HUES64 (cell line): ENCODE measurements at regions not wholly inside any gene's neighbourhood (a gene's known extent, or its start where the extent isn't known, plus 50 kb on each side); places are given as distances from the start of the nearest gene placed in this dataset.
"Not testable (repeated sequence)": the region's sequence is repeated elsewhere in the genome, so short reads cannot be mapped to it uniquely, and the experiment has no call there.

Source experiments
- H3K27ac ChIP-seq: 2 replicates; pipeline ENCODE4 v1.7.0; 2013; ENCODE audit warnings: low read depth, low read length, inconsistent platforms
- H3K27me3 ChIP-seq: 2 replicates; pipeline ENCODE4 v1.6.1; 2013; ENCODE audit warnings: mild to moderate bottlenecking, low read length; ENCODE audit not compliant: insufficient read depth
- H3K36me3 ChIP-seq: 2 replicates; pipeline ENCODE4 v1.6.1; 2013; ENCODE audit warnings: mild to moderate bottlenecking, low read length; ENCODE audit not compliant: insufficient read depth
- H3K4me1 ChIP-seq: 2 replicates; pipeline ENCODE4 v1.6.1; 2013; ENCODE audit warnings: mild to moderate bottlenecking, low read length, moderate library complexity; ENCODE audit not compliant: insufficient read depth
- H3K4me3 ChIP-seq: 2 replicates; pipeline ENCODE4 v1.5.1; 2013; ENCODE audit warnings: mild to moderate bottlenecking, low read length, moderate library complexity
- H3K9ac ChIP-seq: 2 replicates; pipeline ENCODE4 v1.6.1; 2013; ENCODE audit warnings: mild to moderate bottlenecking, low read depth, low read length
- H3K9me3 ChIP-seq: 2 replicates; pipeline ENCODE4 v1.6.1; 2013; ENCODE audit warnings: low read depth, low read length; ENCODE audit not compliant: insufficient read depth
- WGBS: fragments of 150-250, 120-280 bp; methylation state at CpG from one replicate; pipeline ENCODE4 v1.1.7; 2013; ENCODE audit warnings: missing lambda C conversion rate; 5-methylcytosine and 5-hydroxymethylcytosine counted together

- Histone ChIP-seq H3K9me3 (no peaks in the 10 kb centered on the region), H3K27ac (no peak overlapping the region), H3K27me3 (no peaks in the 10 kb centered on the region), H3K4me3 (no peak overlapping the region), H3K9ac (no peak overlapping the region), H3K36me3 (no peaks in the 10 kb centered on the region), H3K4me1 (no peaks in the 10 kb centered on the region)
- WGBS: 92% methylated on average over 2 of the region's 3 CpGs
These were observed 203.5 kb downstream of the DMRTA1 start for GRCh38 chr9:22650145-22650544.

DNA sequence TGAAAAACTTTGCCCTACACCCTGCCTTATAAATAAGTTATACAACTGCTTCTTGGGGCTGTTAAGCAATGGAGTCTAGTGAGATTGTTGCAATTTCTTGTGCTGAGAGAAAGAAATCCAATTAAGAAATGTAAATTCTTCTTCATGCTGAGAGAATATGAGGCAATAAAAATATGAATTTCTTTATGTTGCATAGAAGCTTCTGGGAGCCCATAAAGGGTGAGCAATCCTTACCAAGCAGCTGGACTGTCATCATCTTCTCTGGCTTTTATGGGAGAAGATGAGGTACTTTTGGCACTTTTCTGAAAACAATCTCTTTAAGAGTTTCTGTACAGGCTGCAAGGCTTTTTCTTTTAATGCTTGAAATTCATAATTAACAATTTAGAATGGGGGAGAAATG, 204.3 kb downstream of the DMRTA1 start:
- Histone ChIP-seq H3K36me3 (no peaks in the 10 kb centered on the region), H3K4me3 (no peak overlapping the region), H3K9ac (no peak overlapping the region), H3K4me1 (no peaks in the 10 kb centered on the region), H3K9me3 (no peaks in the 10 kb centered on the region), H3K27me3 (no peaks in the 10 kb centered on the region), H3K27ac (no peak overlapping the region)

GRCh38 chr9:22654833-22655232, 208.2 kb downstream of the DMRTA1 start:
- Histone ChIP-seq H3K27ac (no peak overlapping the region), H3K4me3 (no peak overlapping the region), H3K36me3 (no peaks in the 10 kb centered on the region), H3K9ac (no peak overlapping the region), H3K4me1 (peaks cover 5% of the 10 kb centered on the region; the same call in 1 of the 2 replicates), H3K27me3 (no peaks in the 10 kb centered on the region), H3K9me3 (no peaks in the 10 kb centered on the region)

DNA sequence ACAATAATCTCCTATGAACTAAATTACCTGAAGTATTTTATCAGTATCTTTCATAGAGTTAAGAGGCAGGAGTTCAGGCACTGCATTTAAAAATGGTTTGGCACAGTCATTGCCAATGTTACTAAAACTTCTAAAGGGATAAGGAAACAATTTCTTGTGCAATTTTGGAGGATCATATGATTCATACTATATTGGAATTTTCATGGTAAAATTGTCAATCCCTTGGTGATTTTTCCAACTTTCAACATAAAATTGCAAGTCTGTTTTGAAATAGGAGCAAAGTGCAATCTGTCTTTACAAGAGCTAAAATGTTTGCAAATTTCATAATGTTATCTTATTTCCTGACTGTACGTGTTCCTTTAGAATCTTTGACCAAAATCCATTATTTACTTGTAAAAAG, 211.1 kb downstream of the DMRTA1 start:
- no peaks in the 10 kb centered on the region for H3K9me3 ChIP-seq
- no peaks in the 10 kb centered on the region for H3K27me3 ChIP-seq
- 86% methylated on average over 1 of the region's 1 CpG for WGBS
- no peak overlapping the region for H3K4me3 ChIP-seq
- no peak overlapping the region for H3K27ac ChIP-seq
- H3K4me1 ChIP-seq: peaks cover 5% of the 10 kb centered on the region; the same call in 1 of the 2 replicates
- H3K36me3 ChIP-seq: no peaks in the 10 kb centered on the region
- no peak overlapping the region for H3K9ac ChIP-seq

DNA sequence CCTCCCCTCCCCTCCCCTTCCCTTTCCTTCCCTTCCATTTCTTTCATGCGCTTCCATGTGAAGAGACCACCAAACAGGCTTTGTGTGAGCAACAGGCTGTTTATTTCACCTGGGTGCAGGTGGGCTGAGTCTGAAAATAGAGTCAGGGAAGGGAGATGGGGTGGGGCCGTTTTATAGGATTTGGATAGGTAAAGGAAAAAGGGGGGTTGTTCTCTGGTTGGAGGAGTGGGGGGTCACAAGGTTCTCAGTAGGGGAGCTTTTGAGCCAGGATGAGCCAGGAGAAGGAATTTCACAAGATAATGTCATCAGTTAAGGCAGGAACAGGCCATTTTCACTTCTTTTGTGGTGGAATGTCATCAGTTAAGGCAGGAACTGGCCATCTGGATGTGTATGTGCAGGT, 211.9 kb downstream of the DMRTA1 start:
- not testable (repeated sequence) for H3K27ac ChIP-seq, H3K9me3 ChIP-seq, H3K27me3 ChIP-seq, H3K9ac ChIP-seq, H3K4me3 ChIP-seq, H3K36me3 ChIP-seq, H3K4me1 ChIP-seq
- 69% methylated on average over 2 of the region's 2 CpGs for WGBS

GRCh38 chr9:22682536-22682935, 235.9 kb downstream of the DMRTA1 start:
- H3K4me1 ChIP-seq: peaks cover 18% of the 10 kb centered on the region
- no peaks in the 10 kb centered on the region for H3K9me3 ChIP-seq
- no peak overlapping the region for H3K27ac ChIP-seq
- H3K27me3 ChIP-seq: no peaks in the 10 kb centered on the region
- no peaks in the 10 kb centered on the region for H3K36me3 ChIP-seq
- no peak overlapping the region for H3K4me3 ChIP-seq
- no peak overlapping the region for H3K9ac ChIP-seq
- WGBS: 92% methylated on average over 3 of the region's 3 CpGs

DNA sequence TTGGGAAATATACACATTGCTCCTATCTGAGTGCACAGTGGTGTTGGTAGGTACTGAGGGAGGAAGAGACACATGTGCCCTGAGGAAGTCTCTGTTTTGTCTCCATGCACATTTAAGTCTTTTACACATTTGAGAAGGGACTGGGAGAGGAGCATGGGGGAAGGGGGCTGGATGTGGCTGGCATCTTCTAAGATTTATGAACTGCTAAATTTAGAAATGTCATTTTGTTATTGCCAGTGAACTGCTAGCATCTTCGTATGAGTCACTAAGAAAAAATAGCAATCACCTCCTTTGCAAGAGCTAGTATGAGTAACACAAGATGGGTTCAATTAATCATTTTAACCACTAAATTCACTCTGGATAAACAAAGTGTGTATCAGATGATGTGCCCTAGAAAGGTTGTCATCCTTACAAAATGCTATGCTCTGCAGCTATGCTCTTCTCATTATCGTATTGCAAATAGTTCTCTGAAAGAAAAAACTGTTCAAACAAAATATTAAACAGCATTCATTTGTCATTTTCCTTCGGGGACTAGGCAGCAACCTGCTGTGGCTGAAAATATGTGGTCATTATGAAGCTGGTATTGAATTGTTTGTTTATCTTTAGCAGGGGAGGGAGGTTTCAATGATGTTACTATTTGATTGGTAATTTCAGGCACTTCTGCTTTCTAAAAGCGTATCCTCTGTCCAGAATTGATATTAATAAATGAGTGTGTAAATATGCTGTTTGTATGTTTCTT, 236.5 kb downstream of the DMRTA1 start:
- Histone ChIP-seq H3K9me3 (no peaks in the 10 kb centered on the region), H3K4me1 (peaks cover 18% of the 10 kb centered on the region), H3K4me3 (no peak overlapping the region), H3K9ac (no peak overlapping the region), H3K27ac (no peak overlapping the region), H3K36me3 (no peaks in the 10 kb centered on the region), H3K27me3 (no peaks in the 10 kb centered on the region)
- 88% methylated on average over 4 of the region's 4 CpGs for WGBS

- Histone ChIP-seq H3K4me3 (no peak overlapping the region), H3K9ac (no peak overlapping the region), H3K4me1 (peaks cover 18% of the 10 kb centered on the region), H3K36me3 (no peaks in the 10 kb centered on the region), H3K27ac (no peak overlapping the region), H3K27me3 (no peaks in the 10 kb centered on the region), H3K9me3 (no peaks in the 10 kb centered on the region)
- 73% methylated on average over 2 of the region's 2 CpGs for WGBS
These were observed 237.1 kb downstream of the DMRTA1 start for GRCh38 chr9:22683700-22684075.

DNA sequence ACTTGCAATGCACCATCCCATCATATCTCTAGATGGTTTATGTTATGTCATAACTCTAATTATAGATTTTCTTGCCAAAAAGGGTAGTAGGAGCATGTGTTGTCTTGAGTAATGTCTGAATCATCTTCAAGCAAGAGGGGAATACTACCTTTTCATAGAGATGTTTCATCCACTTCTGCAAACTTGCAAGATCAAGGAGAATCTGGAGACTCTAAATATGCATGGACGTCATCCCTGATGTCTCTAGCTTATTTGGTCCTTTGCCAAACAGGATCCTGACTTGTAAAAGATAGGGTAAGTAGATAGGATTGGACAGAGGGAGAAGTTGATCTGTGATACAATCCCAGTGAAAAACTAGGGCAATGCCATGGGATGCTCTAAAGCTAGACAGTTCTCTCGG, 246.5 kb downstream of the DMRTA1 start:
- Histone ChIP-seq H3K9ac (no peak overlapping the region), H3K4me1 (no peaks in the 10 kb centered on the region), H3K36me3 (no peaks in the 10 kb centered on the region), H3K9me3 (no peaks in the 10 kb centered on the region), H3K27ac (no peak overlapping the region), H3K4me3 (no peak overlapping the region), H3K27me3 (no peaks in the 10 kb centered on the region)
- WGBS: 92% methylated on average over 2 of the region's 2 CpGs

DNA sequence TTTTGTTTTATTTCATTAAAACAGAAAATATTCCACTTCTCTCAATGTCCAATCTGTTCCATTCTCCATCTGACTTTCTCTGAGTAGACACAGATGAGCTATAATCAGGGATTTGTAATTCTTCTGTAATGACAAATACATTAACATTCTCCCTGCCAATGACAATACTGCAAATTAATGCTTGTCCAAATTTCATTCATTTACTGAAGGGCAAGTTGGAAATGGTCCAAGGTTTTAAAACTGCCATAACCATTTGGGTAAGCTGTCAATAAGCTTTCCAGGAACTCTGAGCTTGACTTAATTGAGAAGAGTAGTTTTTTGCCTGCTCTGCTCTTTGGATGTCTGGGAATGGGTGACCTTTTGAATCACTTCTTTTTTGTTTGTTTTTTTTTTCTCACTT, 253.5 kb downstream of the DMRTA1 start:
- H3K9me3 ChIP-seq: no peaks in the 10 kb centered on the region
- H3K27me3 ChIP-seq: no peaks in the 10 kb centered on the region
- H3K4me3 ChIP-seq: no peak overlapping the region
- no peak overlapping the region for H3K27ac ChIP-seq
- H3K4me1 ChIP-seq: no peaks in the 10 kb centered on the region
- no peaks in the 10 kb centered on the region for H3K36me3 ChIP-seq
- H3K9ac ChIP-seq: no peak overlapping the region

GRCh38 chr9:22718653-22719052, 272.0 kb downstream of the DMRTA1 start:
- Histone ChIP-seq H3K27me3 (no peaks in the 10 kb centered on the region), H3K27ac (no peak overlapping the region), H3K4me1 (no peaks in the 10 kb centered on the region), H3K9ac (no peak overlapping the region), H3K36me3 (no peaks in the 10 kb centered on the region), H3K9me3 (peaks cover 6% of the 10 kb centered on the region; the same call in 1 of the 2 replicates), H3K4me3 (no peak overlapping the region)
- WGBS: no CpG with 5 or more reads among the region's 1 CpG

DNA sequence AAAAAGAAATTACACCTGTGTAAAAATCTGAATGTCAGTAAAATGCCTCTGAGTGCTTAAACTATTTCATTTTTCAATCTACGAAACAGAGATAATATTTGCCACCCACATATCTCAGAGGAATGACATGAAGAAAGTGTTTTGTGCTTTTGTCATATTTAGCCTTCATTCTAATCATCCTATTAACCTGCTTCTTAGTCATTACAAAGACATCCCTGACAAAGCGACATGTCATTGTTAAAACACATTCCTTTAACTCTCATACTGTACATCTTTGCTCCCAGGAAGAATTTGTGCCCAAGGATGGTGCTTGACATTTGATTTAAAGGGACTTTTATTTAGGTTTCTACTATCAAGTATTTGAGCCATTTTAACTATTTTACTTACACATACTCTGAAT, 275.9 kb downstream of the DMRTA1 start:
- H3K36me3 ChIP-seq: no peaks in the 10 kb centered on the region; the same call in 1 of the 2 replicates
- no peaks in the 10 kb centered on the region for H3K9me3 ChIP-seq
- H3K4me3 ChIP-seq: no peak overlapping the region
- H3K4me1 ChIP-seq: no peaks in the 10 kb centered on the region
- H3K27ac ChIP-seq: no peak overlapping the region
- H3K9ac ChIP-seq: no peak overlapping the region
- no peaks in the 10 kb centered on the region for H3K27me3 ChIP-seq
- 97% methylated on average over 2 of the region's 2 CpGs for WGBS
